Embryonic facial prominence (tissue), 1 donor: ENCODE measurements at regions not wholly inside any gene's neighbourhood (a gene's known extent, or its start where the extent isn't known, plus 50 kb on each side); places are given as distances from the start of the nearest gene placed in this dataset.

Experiments used
- DNase-seq: peaks from one replicate; pipeline ENCODE4 v3.0.0-alpha.2; 2016; ENCODE audit errors: extremely low spot score

DNA sequence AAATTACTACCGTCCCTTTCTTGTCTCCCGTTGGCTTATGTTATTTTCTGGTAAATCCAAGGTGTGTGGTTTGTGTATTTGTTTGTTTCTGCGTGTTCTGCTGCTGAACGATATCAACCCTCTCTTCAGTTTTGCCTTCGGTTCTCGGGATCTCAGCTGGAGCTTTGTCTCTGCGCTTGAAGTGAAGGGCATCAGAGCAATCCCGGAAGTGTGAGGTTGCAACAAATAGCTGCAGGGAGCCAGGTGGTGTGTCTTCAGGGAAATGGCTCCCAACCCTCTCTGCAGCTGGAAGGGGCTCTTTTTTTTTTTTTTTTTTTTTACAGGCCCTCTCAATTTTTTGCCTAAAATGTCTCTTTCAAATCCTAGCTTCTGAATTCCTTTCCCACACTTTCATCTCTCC, 116.4 kb upstream of the RGMA start:
- DNase-seq, result no peak

DNA sequence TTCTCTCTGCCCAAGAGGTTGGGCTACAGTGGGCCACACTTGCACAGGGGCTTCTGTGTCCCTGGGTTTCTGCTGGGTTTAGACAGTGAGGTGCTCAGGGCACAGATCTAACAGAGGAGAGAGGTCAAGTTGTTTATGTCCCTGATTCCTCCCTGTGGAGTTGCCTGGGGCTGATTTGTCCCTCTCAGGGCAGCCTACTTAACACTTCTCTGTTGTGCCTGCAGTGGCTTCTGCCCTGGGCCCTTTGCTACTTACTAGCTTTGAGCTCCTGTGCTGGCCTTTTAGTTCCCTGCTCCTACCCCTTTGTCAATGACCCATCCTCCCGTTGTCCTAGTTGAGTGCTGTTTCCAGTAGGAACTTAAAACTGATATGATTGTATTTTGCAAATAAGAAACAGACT, 114.0 kb upstream of the RGMA start:
- DNase-seq, result no peak

DNA sequence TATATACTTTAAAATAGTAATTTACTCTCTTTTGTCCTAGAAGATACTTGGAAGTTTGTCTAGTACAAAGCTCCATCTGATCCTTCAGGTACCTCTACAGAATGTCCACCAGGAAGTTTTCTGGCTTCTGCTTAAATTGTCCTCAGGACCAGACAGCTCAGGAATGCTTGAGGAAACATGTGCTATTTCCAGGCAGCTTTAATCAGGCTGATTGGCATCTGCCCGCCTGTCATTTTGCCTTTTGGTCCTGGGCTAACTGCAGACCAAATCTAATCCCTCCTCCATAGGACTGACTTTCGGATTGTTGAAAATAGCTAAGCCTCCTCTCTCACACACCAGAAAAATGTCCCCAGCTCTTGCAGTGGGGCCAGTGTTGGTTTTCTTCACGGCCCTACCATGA, 113.4 kb upstream of the RGMA start:
- no peak for DNase-seq

DNA sequence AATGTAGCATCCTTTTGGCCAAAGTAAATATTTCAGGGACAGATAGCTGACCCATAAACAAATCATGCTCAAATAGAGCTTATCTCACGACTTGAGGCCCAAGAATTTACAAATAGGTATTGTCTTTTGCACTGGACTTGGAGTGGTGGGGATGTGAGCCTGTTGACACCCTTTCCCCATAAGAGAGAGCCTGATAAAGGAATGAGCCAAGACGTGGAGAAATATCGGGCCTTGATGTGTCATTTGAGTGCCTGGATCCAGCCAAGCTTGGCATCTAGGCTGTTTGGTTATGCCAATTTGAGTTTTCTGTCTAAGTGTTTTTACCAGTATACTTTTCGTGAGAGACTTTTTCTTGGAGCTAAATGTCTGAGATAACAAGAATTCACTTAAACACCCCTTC, 112.9 kb upstream of the RGMA start:
- no peak for DNase-seq

DNA sequence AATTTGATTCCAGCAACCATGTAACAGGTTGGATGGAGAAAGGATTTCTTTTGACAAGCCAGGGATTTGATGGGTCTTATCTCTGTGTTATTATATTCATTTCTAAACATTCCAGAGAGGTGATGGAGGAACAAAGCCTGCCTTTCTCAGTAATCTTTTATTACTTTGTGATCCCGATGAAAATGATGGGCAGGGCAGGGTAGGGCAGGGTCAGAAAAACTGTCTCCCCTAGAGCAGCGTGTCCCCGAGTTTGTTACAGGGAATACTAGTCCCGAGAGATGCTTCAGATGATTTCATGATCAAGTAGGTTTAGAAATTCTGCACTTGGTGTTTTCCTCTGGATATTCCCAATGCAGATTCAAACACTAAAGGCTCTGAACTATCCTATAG, 111.8 kb upstream of the RGMA start:
- DNase-seq, result no peak

DNA sequence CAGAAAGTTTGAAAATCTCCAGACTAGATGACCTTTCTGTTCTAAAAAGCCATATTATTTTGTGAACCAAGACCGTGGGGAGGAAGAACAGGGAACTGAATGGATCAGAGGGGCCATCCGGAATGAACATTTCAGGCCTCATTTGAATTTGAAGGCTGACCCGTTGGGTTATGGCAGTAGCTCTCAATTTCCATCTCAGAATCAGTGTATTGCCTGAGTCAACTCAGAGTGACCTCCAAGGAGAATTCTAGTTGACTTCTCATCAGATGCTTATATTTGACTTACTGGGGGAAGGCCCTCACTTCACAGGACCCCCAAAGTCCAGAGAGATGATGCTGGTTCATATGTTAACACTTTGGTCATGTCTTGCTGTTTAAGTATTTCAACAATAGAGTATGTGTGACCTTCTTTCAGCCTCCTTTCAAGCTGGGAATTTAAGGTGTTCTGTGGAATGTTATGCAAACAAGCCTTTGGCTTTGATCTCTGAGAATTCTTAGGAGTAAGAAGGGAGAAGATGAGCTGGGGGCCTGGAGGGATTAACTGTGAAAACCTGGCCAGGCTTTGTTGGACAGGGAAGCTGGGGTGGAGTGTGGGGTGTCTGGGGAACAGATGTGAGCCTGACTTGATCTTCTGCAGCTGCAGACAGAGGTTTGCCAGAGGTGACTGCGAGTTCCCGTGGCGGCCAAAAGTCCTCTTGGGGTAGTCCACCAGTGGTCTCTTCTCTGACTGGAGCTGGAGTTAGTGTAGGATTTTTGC, 111.2 kb upstream of the RGMA start:
- no peak for DNase-seq

DNA sequence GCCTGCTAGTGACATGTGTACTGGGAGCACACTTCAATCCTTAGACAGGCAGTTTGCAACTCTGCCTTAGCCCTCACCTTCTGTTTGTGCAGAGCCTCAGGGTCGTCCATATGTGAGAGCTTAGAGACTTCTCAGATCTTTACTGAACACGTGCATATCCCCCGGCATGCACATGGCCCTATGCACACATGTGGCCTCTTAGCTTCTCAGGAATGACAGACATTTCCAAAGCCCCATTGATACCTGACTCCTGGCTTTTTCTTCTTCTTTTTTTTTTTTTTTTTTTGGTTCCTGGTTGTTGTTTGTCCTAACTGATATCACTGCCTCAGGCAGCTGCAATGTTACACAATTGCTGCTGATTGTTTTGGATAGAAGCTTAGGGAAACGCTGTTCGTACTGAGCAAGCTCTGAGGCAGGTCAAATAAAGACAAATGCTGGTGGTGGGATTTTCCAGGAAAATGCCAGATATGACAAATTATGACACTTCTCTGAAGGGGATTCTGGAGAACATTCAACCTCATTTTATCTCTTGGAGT, 107.2 kb upstream of the RGMA start:
- DNase-seq, result no peak

DNA sequence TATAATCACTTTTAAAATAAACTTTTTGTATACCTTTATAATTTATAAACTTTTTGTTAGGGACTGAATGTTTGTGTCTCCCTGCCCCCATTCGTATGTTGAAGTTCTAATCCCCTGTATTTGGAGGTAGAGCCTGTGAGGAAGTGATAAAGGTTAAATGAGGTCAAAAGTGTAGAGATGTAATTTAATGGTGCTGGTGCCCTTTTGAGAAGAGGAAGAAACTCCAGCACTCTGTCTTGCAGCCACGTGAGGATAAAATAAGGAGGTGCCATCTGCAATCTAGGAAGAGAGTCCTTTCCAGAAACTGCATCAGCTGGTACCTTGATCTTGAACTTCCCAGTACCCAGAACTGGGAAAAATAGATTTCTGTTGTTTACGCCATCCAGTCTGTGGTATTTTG, 106.1 kb upstream of the RGMA start:
- DNase-seq, result no peak

DNA sequence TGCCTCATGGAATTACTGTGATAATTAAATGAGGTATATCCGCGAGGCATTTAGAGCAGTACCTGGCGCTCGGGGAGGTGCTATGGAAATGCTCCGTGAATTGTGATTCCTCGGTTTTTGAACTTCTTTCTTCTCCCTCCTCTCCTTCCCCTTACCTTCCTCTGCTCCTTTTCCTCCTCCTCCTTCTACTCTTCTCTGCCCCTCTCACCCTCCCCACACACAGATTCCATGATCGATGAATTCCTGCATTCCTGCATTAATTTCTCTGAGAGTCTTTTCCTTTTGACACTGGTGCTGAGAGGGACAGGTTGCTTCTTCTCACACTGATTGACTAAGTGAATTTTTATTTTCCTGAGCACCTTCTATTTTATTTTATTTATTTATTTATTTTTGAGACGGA, 101.2 kb upstream of the RGMA start:
- DNase-seq, result no peak

DNA sequence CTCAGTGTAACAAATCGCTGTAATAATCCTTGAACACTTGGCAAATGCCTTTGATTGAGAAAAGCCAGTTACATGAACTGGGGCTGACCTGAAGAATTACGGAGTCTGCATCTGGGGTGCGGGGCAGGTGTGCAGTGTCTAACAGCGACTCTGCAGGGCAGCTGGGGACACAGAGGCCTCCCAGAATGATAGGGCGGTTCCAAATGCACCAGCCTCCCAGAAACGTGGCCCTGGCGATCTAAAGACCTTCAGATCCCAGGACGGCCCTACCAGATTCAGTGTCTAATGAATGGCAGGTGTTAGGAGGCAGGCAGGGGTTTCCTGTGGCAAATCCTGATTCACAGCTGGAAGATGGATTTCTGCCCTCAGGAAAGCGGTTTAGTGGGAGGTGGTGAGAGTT, 100.5 kb upstream of the RGMA start:
- no peak for DNase-seq

DNA sequence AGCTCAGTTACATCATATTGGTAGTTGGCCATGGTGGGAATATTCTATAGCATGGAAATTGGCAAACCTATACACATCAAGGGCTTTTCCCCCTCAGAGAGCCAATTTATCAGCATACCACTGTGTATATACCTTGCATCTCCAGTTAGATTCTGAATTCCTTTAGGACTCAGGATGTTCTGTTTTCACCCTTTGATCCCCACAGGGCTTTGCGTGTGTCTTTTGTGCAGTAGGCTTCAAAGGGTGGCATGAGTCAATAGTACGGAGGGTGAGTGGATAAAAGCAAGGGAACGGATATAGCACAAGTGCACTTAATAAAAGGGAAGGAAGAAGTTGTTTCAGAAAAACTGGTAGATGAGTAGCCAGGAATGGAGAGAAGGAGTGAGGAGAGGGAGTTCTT, 99.2 kb upstream of the RGMA start:
- DNase-seq, result no peak

DNA sequence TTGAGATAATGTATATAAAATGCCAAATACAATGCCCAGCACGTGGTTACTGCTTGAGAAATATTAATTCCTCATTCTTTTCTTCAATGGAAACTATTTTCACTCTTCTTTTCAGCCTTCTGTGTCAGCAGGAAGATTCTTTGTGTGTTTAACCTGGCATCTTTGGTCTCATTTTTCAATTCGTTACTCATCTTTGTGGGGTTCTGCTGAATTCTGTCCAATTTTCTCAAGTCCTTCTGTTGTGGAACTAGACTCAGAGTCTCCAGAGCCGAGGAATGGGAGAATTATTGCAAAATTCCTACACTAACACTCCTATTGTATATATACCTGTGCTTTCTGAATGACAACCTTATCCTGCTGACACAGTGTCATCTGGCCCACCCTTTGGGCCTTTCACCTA, 96.8 kb upstream of the RGMA start:
- no peak for DNase-seq

DNA sequence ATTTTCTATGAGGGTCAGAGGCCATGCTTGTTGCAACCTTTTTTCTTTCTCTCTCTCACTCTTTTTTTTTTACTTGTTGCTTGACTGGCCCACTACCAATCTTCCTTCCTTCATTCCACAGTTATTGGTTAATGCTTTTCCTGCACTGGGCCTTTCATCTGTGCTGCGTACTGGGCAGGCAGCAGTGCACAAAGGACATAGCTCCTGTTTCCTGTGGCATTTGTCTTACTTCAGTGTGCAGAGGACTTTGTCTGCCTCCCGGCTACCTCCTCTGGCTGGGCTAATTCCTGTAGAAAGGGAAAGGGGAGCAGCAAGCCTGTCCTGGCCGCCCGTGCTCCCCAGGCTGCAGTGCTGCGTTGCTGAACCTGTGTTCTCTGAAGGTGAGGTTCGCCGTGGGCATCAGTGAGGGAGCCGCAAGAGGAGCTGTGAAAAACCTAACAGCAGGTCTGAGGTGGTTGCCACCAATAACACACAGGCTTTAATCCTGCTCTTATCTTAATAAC, 93.7 kb upstream of the RGMA start:
- DNase-seq, result no peak

DNA sequence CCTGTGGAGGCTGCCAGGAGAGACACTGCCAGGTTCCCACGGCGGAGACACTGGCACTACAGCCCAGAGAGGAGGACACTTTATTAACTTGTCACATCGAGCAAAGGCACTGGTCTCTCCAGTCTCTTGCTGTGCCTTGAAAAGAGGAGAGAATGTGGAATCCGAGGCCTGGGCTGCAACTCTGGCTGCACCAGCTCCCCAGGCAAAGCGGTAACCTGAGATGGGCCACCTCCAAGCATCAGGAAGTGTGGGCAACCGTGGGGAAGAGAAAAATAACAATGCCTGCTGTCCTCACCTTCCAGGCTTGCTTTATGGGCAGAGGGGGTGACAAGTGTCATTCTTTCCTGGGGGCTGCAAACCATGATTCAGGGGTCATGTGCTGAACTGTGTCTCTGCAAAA, 91.6 kb upstream of the RGMA start:
- DNase-seq, result no peak

DNA sequence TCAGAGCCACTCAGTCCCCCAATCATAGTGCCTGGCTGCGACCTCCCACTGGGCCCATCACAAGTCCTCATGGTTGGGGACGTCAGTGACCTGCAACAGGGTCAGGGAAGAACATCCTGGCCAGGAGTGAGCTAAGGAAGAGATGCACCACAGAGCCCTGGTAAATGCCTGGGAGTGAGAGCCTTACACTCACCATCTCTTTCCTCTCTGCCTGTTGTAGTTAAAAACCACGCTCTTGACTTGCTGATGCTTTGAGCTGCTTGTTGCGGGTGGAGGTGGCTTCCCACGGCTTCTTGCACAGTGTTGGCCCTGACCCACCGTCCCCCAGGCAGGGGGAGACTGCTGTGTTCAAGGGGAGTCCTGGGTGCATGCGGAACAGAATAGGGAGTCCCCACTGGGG, 91.1 kb upstream of the RGMA start:
- DNase-seq, result no peak

DNA sequence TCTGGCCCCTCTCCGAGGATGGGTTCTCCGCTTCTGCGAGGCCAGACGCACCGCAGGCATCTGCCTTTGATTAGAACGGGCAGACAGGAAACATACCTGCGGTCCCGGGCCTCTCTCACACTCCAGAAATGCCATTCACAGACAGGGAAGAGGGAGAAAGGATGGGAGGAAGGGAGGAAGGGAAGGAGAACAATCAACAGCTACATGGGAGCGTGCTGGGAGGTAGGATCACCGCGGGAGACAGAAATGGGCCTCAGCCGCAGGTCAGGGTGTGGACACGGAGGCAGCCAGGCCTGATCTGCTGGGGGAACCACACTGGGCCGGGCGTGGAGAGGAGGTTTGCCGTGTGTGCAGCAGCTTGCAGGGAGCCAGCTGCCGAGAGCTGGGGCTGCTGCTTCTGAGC, 90.7 kb upstream of the RGMA start:
- peak; percentile 22 for DNase-seq

DNA sequence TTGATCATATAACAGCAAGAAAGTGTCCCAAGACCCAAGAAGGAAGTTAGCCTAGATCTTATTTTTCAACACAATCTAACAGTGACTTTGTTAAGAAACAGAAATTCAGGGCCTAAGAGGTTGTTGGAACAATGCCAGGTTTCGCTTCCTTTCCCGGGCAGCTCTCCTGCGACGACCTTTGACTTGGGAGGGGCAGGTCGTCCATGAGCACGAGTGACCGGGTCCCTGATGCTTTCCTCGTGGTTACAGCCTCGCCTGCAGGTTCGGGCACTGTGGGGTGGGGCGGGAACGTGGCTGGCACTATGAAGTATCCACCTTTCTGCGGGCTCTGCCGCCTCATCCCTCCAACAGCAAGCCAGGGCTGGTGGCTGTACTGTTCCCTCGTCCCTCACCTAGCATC, 90.1 kb upstream of the RGMA start:
- no peak for DNase-seq

DNA sequence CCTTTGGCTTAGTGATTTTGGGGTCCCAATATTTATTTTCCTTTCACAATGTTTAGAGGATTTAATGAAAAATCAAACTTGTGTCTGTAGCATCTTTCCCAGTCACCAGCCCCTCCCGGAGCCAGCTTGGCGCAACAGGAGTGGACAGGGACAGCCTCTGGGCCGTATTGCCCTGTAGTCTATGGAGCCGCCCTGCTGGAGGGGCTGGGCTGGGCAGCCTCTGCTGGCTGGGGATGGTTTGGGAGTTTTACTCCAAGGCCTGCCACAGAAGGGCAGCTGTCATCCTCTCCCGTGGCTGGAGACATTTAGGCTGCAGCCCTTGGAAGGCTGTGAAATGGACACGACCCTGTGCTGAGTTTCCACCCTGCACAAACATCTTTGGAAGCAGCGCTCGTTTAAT, 89.4 kb upstream of the RGMA start:
- DNase-seq, result no peak

DNA sequence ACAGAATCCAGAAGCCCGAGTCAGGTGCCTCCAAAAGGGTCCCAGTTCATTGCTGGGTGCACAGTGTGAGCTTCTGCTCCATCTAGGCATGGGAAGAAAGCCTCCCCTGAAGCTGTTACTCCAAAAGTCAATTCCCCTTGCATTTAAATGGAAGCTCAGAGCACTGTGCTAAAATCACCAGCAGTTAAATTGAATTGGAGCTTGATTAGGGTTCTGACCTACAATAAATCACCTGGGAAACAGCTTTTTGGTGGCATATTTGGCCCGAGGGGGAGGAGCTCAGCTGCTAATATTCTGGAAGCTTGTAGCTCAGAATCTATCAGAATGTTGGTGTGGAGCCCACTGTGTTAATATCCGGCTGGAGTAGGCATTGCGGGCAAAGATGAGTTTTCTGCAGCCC, 87.1 kb upstream of the RGMA start:
- DNase-seq, result no peak

DNA sequence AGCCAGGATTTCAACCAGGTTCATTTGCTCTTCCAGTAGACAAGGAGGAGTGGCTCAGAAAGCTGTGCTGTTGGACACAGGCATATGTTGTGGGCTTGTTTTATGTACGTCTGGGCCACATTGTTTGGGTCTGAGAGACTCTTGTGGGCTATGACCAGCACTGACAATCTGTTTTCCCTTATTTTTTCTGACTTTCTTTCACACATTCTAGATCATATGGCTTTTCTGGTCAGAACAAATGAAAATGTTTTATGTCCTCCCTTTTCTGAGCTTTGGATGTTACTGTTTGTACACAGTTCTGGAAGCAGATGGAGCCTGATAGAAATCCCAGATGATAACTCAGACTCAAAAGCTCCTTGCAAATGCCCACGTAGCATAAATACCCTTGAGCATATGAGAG, 85.8 kb upstream of the RGMA start:
- no peak for DNase-seq

DNA sequence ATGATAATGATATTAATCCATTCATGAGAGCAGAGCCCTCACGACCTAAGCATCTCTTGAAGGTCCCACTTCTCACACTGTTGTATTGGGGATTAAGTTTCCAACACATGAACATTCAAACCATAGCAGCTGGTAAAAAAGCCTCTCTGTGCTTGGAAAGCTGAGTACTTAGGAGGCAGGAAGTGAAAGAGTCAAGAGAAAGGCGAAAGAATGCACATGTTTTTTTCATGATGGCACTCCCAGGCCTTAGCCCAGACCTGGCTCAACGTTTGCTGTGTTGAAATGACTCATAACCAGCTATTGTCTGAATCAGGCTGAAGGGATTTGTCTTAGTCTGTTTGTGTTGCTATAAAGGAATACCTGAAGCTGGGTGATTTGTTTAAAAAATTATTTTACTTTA, 84.4 kb upstream of the RGMA start:
- no peak for DNase-seq

DNA sequence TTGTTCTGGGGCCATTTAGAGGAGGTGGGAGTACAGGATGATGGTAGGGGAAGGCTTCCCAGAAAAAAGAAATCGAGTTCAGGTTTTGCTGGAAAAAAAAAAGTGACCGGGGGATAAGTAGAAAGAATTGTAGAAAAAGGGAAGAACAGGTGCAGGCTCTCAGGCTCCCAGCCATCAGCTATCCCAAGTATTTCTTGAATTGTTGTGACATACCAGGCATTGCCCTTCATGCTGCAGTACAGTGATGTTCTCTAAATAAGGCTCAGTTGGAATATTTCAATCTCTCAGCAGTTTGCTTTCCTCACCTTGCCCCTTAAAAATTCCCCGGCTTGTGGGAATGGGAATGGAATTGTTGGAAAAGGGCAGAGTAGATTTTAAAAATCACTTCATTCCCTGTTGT, 82.5 kb upstream of the RGMA start:
- no peak for DNase-seq

DNA sequence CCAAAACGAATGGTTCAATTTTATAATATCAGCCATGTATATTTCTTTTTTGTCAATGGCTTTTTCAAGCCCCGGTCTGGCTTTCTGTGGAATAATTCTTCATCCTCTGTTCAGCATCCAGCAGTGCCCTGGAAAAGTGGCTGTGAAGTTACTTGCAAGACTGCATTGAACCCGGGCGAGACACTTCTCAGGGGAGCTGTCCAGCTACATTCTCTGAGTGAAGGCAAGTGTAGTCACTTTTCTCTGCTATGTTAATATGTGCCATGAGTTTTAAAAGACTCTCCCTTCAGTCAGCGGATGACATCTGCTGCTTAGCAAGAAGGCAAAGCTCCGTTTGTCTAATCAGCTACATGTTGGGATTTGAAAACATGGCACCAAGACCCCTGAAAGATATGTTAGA, 81.3 kb upstream of the RGMA start:
- no peak for DNase-seq

DNA sequence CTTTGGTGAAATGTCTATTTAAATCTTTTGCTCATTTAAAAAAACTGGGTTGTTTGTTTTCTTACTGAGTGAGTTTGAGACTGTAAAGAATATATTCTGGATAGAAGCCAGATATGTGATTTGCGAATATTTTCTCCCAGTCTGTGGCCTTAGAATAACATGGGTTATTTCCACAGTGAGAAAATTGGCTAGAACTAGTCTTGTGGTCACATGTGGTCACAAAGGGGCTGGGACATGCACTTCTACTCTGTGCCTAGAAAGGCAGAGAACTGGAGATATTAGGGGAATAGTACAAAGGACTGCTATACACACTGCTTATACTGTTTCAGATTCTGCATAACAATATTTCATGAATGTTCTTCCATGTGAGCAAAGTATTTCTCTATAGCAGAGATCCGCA, 79.9 kb upstream of the RGMA start:
- DNase-seq, result no peak
